GM23338 (cell line): ENCODE measurements at regions not wholly inside any gene's neighbourhood (a gene's known extent, or its start where the extent isn't known, plus 50 kb on each side); places are given as distances from the start of the nearest gene placed in this dataset.

Experiments used
- CTCF ChIP-seq, 2 experiments: fragments of 200-600 bp in 1 of 2; sonication (generic) in 1 of 2; conservative IDR thresholded peaks; 2 replicates each; pipeline versions ENCODE4 v1.5.1 to v1.6.1; 2016 to 2017; ENCODE audit warnings: antibody characterized with exemption in 2 of 2, low read depth in 2 of 2, mild to moderate bottlenecking in 2 of 2, moderate library complexity in 1 of 2
- POLR2AphosphoS5 ChIP-seq: IDR thresholded peaks from 2 replicates; pipeline ENCODE4 v1.6.1; 2016; ENCODE audit warnings: antibody characterized with exemption, low read depth
- REST ChIP-seq: IDR thresholded peaks from one replicate; pipeline ENCODE4 v1.6.1; 2018; ENCODE audit warnings: antibody characterized with exemption; ENCODE audit not compliant: unreplicated experiment
- STAT1 ChIP-seq: IDR thresholded peaks from one replicate; pipeline ENCODE4 v1.6.1; 2016; ENCODE audit warnings: antibody characterized with exemption; ENCODE audit not compliant: unreplicated experiment
- ZNF114 ChIP-seq: fragments of 250-450 bp; sonication (Bioruptor Pico); IDR thresholded peaks from 2 replicates; pipeline ENCODE4 v1.5.0; 2020; ENCODE audit warnings: mild to moderate bottlenecking, moderate library complexity

GRCh38 chrX:39556056-39556455 is 541.7 kb downstream of the BCOR start:
- TF ChIP-seq CTCF (conservative IDR thresholded peaks at IDR 0.05; ENCODE audit: low read depth in 2 of 2) (no peak), POLR2AphosphoS5 (no peak), STAT1 (no peak), REST (no peak), ZNF114 (no peak)
